GM12864 (cell line): ENCODE measurements at regions not wholly inside any gene's neighbourhood (a gene's known extent, or its start where the extent isn't known, plus 50 kb on each side); places are given as distances from the start of the nearest gene placed in this dataset.

Experiments used
- DNase-seq: peaks from one replicate; pipeline ENCODE4 v3.0.0-alpha.2; 2011; ENCODE audit warnings: low read depth
- H3K4me3 ChIP-seq: 2 replicates; pipeline ENCODE4 v1.5.1; 2011; ENCODE audit warnings: mild to moderate bottlenecking, low read depth, low read length, control low read depth
- CTCF ChIP-seq: IDR thresholded peaks from 2 replicates; pipeline ENCODE4 v1.5.1; 2011; ENCODE audit warnings: low read depth, mild to moderate bottlenecking, moderate library complexity, low read length, control low read depth, inconsistent platforms; ENCODE audit errors: missing control alignments

- TF ChIP-seq CTCF: no peak
- H3K4me3 ChIP-seq: no peak overlapping the region
- no peak for DNase-seq
Measured at GRCh38 chr3:170764017-170764416, 106.0 kb downstream of the RPL22L1 start.

- DNase-seq: no peak
- TF ChIP-seq CTCF: no peak
- H3K4me3 ChIP-seq: no peak overlapping the region
Measured at GRCh38 chr3:170762064-170762463, 107.9 kb downstream of the RPL22L1 start.

GRCh38 chr3:170761103-170761502, 108.9 kb downstream of the RPL22L1 start:
- TF ChIP-seq CTCF: no peak
- H3K4me3 ChIP-seq: no peak overlapping the region

GRCh38 chr3:170760174-170760526, 109.8 kb downstream of the RPL22L1 start:
- TF ChIP-seq CTCF: no peak
- no peak overlapping the region for H3K4me3 ChIP-seq
- DNase-seq: no peak

More at GRCh38 chr3:170761103-170761502, 108.9 kb downstream of the RPL22L1 start:
- DNase-seq: no peak

- DNase-seq: no peak
- no peak overlapping the region for H3K4me3 ChIP-seq
- no peak for TF ChIP-seq CTCF
Measured at GRCh38 chr3:170759511-170760173, 110.4 kb downstream of the RPL22L1 start.

GRCh38 chr3:170757038-170757437, 113.0 kb downstream of the RPL22L1 start:
- DNase-seq: no peak
- TF ChIP-seq CTCF: no peak

GRCh38 chr3:170754311-170754693, 115.7 kb downstream of the RPL22L1 start:
- no peak for DNase-seq
- H3K4me3 ChIP-seq: no peak overlapping the region
- no peak for TF ChIP-seq CTCF

More at GRCh38 chr3:170757038-170757437, 113.0 kb downstream of the RPL22L1 start:
- H3K4me3 ChIP-seq: no peak overlapping the region
